HG02571 (cell line): ENCODE measurements at regions not wholly inside any gene's neighbourhood (a gene's known extent, or its start where the extent isn't known, plus 50 kb on each side); places are given as distances from the start of the nearest gene placed in this dataset.
"Not testable (repeated sequence)": the region's sequence is repeated elsewhere in the genome, so short reads cannot be mapped to it uniquely, and the experiment has no call there.

ENCODE experiments used
- ATAC-seq: cut with Tn5 transposase; IDR thresholded peaks from one replicate; pipeline ENCODE4 v1.9.1; 2021; ENCODE audit warnings: mild to moderate bottlenecking, moderate library complexity; ENCODE audit not compliant: unreplicated experiment

DNA sequence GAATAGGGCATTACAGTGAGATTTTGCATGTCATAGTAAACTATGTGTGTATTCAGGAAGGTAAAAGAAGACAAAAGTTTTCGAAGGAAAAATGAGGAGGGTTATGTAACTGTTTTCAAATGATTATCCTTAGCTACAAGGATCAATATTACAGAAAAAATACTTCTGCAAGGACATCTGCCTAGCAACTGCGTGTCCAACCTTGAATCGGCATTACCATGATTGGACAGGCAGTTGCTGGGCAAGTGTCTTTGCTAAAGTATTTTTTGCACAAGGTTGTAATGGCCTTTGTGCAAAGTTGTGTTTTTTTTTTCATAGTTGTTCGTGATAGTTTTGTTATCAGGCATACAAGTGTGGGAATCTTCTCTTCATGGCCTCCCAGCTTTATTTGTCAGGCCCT is 136.8 kb downstream of the FASLG start:
- no peak for ATAC-seq

DNA sequence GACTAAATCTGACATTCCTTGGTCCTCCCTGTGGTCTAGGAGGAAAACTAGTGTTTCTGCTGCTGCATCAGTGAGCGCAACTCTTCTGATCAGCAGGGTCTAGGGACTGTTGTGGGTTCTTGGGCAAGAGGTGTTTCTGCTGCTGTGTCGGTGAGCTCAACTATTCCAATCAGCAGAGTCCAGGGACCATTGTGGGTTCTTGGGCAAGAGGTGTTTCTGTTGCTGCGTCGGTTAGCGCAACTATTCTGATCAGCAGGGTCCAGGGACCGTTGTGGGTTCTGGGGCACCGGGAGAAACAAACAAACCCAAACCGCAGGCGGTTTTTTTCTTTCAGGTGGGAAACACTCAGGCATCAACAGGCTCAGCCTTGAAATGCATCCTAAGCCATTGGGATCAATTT is 140.9 kb downstream of the FASLG start:
- ATAC-seq, result not testable (repeated sequence)

DNA sequence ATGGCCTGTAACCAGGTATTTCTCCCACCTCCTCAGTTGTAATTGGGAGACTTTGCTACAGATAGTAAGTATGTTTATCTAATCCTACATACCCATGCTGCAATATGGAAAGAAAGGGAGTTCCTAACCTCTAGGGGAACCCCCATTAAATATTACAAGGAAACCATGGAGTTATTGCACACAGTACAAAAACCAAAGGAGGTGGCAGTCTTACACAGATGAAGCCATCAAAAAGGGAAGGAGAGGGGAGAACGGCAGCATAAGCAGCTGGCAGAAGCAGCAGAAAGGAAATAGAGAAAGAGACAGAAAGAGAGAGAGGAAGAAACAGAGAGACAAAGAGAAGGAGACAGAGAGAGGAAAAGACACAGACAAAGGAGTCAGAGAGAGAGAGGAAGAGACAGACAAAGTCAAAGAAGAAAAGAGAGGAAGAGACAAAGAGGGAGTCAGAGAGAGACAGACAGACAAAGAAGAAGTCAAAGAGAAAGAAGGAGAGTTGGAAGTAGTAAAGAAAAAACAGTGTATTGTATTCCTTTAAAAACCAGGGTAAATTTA is 142.9 kb downstream of the FASLG start:
- ATAC-seq, result no peak

DNA sequence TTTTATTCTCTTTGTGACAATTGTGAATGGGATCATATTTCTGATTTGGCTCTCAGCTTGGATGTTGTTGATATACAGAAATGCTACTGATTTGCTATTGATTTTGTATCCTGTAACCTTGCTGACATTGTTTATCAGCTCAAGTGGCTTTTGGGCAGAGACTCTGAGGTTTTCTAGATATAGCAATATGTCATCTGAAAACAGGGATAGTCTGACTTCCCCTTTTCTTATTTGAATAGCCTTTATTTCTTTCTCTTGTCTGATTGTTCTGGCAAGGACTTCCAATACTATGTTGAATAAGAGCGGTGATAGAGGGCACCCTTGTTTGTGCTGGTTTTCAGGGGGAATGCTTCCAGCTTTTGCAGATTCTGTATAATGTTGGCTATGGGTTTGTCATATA is 150.8 kb downstream of the FASLG start:
- ATAC-seq, result no peak

DNA sequence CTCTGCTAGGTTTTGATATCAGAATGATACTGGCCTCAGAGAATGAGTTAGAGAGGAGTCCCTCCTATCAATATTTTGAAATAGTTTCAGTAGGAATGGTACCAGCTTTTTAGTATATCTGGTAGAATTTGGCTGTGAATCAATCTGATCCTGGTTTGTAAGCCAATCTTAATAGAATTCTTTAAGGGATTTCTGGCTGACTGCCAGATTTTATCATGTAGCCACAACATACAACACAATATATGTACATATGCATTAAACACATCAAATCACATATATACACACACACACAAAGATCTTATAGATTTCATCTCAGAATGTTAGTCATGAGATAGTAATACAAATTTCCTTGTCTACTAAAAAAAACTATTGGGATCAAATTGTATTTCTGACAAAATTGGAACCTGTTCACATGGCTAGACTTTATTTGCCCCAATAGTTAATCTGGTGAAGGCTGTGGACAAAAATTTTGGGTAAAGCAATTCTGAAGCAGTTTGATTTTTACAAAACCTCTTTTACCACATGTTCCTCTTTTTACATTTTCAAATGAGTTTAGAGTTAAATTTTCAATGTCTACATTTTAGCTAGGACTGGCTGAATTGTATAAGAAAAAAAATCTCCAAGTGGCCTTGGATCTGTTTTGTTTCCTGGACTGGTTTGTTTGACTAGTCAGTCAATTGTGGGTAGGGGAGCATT is 151.7 kb downstream of the FASLG start:
- ATAC-seq, result no peak

DNA sequence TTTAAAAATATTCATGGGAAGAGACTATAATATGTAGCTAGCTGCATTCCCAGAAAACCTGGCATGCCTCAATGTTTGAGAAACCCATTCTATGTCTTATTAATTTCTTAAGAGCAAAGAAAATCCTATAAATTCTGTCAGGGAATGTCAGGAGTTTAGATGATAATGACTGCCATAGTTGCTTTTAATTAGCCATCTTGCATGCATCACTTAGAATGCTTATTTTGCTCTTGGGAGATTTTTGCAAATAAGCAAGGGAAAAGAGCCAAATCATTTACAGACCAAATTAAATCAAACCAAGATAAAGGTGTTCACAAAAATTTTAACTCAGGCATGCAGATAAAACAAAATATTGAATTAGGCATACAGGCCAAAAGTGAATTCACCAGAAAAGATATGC is 152.8 kb downstream of the FASLG start:
- no peak for ATAC-seq

DNA sequence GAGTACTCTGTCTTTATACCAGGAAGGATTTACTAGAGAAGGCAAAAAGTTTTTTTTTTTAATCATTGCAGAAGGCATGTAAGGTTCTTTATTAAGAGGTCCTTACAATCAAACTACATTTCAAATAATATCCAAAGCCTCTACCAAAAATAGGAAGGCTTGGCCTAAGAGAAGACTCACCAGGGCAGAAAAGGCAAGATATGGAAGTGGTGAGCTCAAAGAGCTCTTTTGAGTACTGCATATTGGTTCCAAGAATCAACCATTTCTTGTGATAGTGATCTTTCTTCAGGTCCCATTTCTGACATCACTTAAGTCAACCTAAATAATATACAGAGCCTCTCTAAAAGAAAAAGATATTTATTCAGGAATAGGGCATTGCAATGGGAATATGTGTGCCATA is 153.2 kb downstream of the FASLG start:
- ATAC-seq, result no peak

DNA sequence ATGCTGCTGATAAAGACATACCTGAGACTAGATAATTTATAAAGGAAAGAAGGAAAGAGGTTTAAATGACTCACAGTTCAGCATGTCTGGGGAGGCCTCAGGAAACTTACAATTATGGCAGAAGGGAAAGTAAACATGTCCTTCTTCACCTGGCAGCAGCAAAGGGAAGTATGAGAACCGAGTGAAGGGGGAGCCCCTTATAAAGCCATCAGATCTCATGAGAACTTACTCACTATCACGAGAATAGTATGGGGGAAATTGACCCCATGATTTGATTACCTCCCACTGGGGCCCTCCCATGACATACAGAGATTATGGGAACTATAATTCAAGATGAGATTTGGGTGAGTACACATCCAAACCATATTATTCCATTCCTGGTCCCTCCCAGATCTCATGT is 154.4 kb downstream of the FASLG start:
- no peak for ATAC-seq

DNA sequence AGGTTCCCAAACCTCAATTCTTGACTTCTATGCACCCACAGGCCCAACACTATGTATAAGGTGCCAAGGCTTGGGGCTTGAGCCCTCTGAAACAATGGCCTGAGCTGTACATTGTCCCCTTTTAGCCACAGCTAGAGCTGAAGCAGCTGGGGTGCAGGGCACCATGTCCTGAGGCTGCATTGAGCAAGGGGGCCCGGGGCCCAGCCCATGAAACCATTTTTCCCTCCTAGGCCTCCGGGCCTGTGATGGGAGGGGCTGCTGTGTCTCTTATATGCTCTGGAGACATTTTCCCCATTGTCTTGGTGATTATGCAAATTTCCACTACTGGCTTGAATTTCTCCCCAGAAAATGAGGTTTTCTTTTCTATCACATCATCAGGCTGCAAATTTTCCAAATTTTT is 155.5 kb downstream of the FASLG start:
- no peak for ATAC-seq

DNA sequence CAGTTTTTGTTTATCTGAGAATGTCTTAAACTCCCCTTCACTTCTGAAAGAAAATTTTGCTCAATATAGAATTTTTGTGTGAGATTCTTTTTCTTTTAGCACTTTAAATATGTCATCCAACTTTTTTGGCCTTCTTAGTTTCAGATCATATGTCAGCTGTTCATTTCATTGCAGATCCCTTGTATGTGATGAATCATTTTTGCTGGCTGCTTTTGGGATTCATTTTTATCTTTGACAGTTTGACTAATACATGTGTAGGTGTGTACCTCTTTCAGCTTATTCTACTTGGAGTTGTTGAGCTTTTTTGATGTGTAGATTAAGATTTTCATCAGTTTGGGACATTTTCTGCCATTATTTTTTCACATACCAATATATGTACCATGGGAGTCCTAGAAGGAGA is 156.8 kb downstream of the FASLG start:
- ATAC-seq, result no peak

DNA sequence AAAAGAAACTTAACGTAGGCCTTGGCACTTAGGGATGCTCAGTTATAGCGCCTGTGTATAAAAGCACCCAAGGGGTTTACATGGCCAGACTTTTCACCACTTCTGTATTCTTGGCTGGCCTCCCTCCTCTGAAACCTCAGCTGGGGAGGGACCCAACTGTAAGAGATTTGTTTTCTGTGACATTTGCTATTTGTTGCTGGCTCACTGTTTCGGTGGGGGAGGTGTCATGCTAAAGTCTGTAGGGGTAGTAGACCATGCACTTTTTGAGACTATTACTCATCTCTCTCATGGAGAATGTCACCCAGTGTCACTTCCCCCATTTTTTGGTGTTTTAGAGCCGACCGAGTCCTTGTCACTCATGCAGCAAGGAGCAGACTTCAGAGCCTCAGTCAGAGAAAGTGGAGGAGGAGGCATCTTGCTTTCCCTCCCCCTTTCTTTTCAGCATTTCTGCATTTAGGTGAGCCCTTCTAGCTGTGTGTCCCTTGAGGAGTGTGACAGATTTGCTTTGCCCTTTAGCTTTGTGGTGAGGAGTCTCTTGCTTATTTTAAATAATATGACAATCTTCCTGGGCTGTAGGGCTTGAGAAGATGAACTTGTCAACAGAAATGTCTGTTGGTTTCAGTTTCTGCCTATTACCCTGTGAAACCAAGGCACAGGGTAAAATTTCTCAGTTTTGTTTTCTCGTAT is 160.1 kb downstream of the FASLG start:
- ATAC-seq, result peak; percentile 90

DNA sequence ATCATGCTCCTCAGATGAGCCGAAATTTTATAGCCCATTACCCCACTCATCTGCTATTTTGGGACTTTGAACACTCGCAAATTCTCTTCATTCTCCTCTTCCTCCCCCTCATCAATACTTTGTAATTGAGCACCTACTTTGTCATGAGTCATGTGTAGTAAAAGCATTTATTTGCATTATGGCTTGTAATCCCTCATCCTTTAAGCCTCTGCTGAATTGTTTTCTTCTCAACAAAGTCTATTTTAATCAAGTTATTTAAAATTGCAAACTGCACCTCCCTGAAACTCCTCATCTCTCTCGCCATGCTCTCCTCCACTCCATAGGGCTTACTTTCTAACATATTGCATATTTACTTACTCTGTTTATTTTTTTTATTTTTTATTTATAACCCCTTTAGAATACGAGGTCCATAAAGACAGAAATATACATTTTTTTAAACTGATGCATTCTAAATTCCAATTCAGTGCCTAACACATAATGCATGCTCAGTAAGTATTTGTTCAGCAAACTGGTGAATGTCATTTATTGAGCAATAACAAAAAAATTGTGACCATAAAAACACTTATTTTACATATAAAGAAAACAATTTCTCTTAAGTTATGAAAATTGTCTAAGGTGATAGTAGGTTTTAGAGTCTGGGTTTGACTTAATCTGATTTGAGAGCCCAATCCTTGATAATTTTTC is 161.7 kb downstream of the FASLG start:
- no peak for ATAC-seq

DNA sequence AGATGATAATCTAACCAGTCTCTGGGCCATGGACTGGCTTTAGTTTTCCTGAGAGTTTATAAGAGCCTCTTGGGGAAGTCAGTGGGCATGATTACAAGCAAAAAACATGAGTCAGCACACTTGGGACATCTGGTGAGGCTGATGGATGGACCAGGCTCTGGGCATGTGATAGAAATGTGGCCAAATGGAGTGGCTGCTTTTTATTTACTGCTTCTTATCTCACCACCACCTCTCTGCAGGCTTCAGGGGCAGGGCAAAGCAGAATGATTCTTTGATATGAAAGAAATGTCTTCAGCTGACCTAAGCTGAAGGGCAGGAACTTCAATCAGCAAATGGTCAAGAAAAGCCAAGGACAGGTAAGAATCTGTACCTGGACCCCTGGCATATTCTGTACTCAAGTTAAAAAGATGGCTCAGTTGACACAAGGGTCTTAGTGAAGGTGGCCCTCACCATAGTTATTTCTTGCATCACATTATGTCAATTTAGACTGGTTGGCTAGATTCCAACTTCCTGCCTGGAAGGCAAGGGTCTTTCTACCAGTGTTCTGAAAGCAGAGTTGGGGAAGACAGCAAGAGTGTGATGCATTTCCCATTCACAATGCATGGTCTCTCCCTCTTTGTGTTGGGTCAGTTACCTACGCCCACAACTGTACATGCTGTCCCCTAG is 162.8 kb downstream of the FASLG start:
- ATAC-seq, result no peak

DNA sequence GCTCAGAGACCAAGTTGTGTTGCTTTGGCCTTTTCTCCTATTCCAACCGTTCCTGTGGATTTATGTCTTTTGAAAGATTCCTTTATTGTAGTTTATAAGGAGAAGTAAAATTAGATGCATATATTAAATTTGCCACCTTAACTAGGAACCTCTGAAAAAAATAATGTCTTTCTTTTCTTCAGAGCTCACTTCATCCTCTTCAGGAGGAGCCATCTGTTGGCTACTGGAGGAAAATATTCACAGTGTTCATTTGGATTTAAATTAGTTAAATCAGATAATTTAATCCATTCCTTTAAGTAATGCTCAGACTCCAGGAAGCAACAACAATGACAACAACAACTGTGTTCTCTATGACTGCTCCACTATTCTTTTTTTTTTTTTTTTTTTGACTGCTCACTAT is 164.0 kb downstream of the FASLG start:
- ATAC-seq, result no peak

DNA sequence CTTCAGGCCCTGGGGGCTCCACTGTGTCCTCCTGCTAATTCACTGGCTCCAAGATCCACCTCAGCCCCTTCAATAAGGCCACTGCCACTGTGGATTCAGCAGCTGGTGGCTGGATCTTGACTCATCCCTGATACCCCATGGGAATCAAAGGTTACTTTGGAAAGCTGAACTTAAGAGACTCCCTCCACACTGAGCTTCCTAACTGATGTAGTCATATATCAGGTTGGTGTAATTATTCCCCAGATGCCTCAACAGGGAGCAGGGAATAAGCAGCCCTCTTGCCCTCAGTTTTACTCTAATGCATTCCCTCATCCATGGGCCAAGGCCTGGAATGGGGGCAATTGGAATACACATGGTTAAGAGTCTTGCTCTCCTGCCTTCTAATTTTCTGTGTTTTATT is 164.6 kb downstream of the FASLG start:
- no peak for ATAC-seq

DNA sequence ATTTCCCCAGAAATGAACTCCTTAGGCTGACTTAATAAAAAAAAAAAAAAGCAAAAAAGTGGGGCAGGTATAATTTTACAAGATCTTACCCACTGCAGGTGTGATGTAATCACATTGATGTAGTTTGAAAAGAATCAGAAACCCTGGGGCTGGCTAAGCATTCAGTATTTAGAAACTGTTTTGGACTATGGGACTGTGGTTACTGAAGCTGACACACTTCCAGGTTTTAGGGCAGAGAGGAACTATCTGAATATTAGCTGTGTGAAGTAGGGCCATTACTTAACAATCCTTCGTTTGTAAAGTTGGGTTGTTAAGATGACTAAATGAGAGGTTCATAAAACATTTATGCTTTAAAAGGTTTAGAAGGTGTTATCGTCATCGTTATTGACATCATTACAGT is 165.3 kb downstream of the FASLG start:
- no peak for ATAC-seq

DNA sequence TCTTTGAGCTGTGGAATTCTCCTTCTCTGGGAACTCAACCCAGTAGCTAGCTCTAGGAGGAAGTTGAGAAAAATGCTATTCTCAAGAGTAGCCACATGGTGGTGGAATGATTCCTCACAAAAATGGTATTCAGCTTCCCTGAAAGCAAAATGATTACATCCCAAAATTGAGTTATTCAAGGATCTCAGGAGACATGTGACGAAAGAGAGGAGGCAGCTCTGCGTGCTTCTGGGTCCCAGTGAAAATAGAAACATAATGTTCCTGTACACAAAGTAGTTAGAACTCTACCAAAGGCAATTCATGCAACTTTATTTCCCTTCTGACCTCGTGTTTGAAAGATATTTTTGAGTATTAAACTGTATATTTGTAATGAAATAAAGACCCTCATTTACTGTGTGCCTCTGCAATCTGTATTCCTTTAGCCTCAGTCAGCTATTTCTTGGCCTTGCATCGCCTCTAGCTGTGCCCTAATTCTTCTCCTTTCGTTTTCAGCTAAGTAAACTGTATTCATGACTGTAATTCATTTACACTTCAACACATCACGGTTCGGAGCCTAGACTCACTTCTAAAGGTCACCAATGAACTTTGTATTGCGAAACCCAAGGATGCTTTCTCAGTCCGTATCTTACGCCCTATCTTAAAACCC is 167.3 kb downstream of the FASLG start:
- ATAC-seq, result no peak

DNA sequence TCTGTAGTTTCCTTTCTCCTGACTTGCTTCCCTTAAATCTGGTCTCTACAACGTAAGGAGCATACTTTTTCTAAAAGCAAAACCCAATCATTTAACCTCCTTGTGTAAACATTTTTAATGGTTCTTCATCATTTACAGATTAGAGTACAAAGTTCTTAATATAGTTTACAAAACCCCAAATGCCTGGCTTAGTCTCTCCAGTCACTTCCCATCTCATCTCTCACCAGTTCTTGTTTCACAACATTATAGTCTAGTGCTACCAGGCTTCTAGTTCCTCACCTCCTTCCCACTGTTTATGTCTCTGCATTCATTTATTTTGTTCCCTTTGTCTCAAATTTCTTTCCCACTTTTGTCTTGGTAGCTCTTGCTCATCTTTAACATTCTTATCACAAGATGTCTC is 168.4 kb downstream of the FASLG start:
- no peak for ATAC-seq

DNA sequence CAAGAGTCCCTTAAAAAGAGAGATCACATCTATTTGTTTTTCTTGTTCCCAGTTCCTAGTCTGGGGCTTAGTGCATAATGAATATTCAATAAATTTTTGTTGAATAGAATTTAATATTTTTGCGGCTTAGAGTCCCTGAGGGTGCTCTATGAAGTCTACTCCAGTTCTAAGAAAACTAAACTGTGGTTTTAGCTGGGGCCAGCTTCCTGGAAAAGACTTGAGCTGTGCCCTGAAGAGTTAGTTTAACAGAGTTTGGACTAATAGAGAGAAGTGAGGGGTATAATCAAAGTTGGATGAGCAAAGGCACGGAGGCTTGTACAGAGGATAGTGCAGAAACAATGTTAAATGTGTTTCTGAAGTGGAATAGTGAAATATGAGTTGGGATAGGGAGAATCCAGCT is 168.9 kb downstream of the FASLG start:
- no peak for ATAC-seq

DNA sequence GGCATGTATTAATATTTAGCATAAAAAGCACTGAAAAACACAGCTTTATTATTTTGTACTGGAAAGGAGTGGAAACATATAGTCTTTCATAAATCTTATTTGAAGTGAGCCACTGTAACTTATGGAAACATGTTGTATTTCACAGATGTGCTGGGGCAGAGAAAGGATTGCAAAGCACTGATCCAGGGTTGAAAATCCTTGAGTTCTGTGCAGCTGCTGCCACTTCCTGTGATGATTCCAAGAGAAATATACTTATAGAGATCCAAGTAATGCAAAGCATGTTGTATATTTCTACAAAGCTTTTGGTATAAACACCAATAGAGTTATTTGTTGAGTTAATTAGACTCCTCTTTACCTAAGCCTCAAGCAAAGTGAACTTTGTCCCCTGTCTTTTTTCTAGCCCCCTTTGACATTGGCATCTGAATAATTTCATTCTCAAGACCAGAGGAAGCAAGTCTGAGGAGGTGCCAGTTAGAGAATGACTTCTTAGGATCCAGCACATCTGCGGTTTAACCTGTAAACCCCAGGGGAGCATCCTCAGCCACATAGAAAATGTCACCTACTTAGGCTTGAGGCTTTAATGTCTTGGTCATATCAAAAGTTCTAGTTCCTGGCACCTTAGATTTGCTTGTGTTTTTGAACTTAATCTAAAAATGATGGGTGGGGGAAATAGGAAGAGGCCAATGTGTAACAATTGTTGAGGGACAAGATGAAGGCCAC is 173.3 kb downstream of the FASLG start:
- no peak for ATAC-seq
